ENCODE measurements at regions not wholly inside any gene's neighbourhood (a gene's known extent, or its start where the extent isn't known, plus 50 kb on each side); places are given as distances from the start of the nearest gene placed in this dataset.
A peak's percentile ranks its signal among the peaks of the same experiment; 100 is the strongest.

GRCh38 chr3:193932576-193932975 lies 203.4 kb upstream of the HES1 start:
- H3K27ac ChIP-seq = no peak overlapping the region
- H3K36me3 ChIP-seq (ENCODE audit: control insufficient read depth, insufficient read depth, low read length) = no peaks in the 10 kb centered on the region
- no peak for TF ChIP-seq CTCF (IDR thresholded peaks at IDR 0.05)
- H3K4me3 ChIP-seq (ENCODE audit: low read depth, low read length) = no peak overlapping the region
- H3K27me3 ChIP-seq (ENCODE audit: control insufficient read depth, insufficient read depth, low read length) = no peaks in the 10 kb centered on the region
- H3K9ac ChIP-seq = no peak overlapping the region
- H3K4me2 ChIP-seq (ENCODE audit: low read length) = no peak overlapping the region
- H3K4me1 ChIP-seq = no peaks in the 10 kb centered on the region
- H2AFZ ChIP-seq = no peak overlapping the region
- H3K9me3 ChIP-seq (ENCODE audit: control insufficient read depth, low read length) = no peaks in the 10 kb centered on the region
- H3K79me2 ChIP-seq = no peaks in the 10 kb centered on the region

- H3K27me3 ChIP-seq (ENCODE audit: control insufficient read depth, insufficient read depth, low read length) = no peaks in the 10 kb centered on the region
- H3K9me3 ChIP-seq (ENCODE audit: control insufficient read depth, low read length) = no peaks in the 10 kb centered on the region
- H3K4me3 ChIP-seq (ENCODE audit: low read depth, low read length) = no peak overlapping the region
- no peak overlapping the region for H3K27ac ChIP-seq
- TF ChIP-seq CTCF (IDR thresholded peaks at IDR 0.05) = no peak
- no peak overlapping the region for H2AFZ ChIP-seq
- no peaks in the 10 kb centered on the region for H3K36me3 ChIP-seq (ENCODE audit: control insufficient read depth, insufficient read depth, low read length)
- no peaks in the 10 kb centered on the region for H3K4me1 ChIP-seq
- no peak overlapping the region for H3K4me2 ChIP-seq (ENCODE audit: low read length)
- H3K79me2 ChIP-seq = no peaks in the 10 kb centered on the region
- H3K9ac ChIP-seq = no peak overlapping the region
These were observed 202.5 kb upstream of the HES1 start for GRCh38 chr3:193933451-193933850.

GRCh38 chr3:193935916-193936315 lies 200.0 kb upstream of the HES1 start:
- Histone ChIP-seq H3K27me3 (ENCODE audit: control insufficient read depth, insufficient read depth, low read length) (no peaks in the 10 kb centered on the region), H3K9me3 (ENCODE audit: control insufficient read depth, low read length) (no peaks in the 10 kb centered on the region), H3K4me1 (peaks cover 7% of the 10 kb centered on the region), H3K36me3 (ENCODE audit: control insufficient read depth, insufficient read depth, low read length) (no peaks in the 10 kb centered on the region), H3K79me2 (no peaks in the 10 kb centered on the region), H3K4me2 (ENCODE audit: low read length) (no peak overlapping the region), H3K9ac (no peak overlapping the region), H3K27ac (no peak overlapping the region), H2AFZ (no peak overlapping the region), H3K4me3 (ENCODE audit: low read depth, low read length) (no peak overlapping the region)
- TF ChIP-seq CTCF (IDR thresholded peaks at IDR 0.05) = no peak

GRCh38 chr3:193938613-193939012 lies 197.3 kb upstream of the HES1 start:
- no peaks in the 10 kb centered on the region for H3K27me3 ChIP-seq (ENCODE audit: control insufficient read depth, insufficient read depth, low read length)
- H3K4me2 ChIP-seq (ENCODE audit: low read length) = no peak overlapping the region
- H3K27ac ChIP-seq = no peak overlapping the region
- H3K4me1 ChIP-seq = peaks cover 13% of the 10 kb centered on the region
- no peaks in the 10 kb centered on the region for H3K36me3 ChIP-seq (ENCODE audit: control insufficient read depth, insufficient read depth, low read length)
- no peak for TF ChIP-seq CTCF (IDR thresholded peaks at IDR 0.05)
- H2AFZ ChIP-seq = no peak overlapping the region
- no peak overlapping the region for H3K4me3 ChIP-seq (ENCODE audit: low read depth, low read length)
- H3K9ac ChIP-seq = no peak overlapping the region
- no peaks in the 10 kb centered on the region for H3K79me2 ChIP-seq
- H3K9me3 ChIP-seq (ENCODE audit: control insufficient read depth, low read length) = no peaks in the 10 kb centered on the region

- Histone ChIP-seq H3K79me2 (no peaks in the 10 kb centered on the region), H3K4me2 (ENCODE audit: low read length) (no peak overlapping the region), H3K4me3 (ENCODE audit: low read depth, low read length) (no peak overlapping the region), H3K4me1 (peaks cover 13% of the 10 kb centered on the region), H3K27ac (no peak overlapping the region), H3K9ac (no peak overlapping the region), H3K9me3 (ENCODE audit: control insufficient read depth, low read length) (no peaks in the 10 kb centered on the region), H3K36me3 (ENCODE audit: control insufficient read depth, insufficient read depth, low read length) (no peaks in the 10 kb centered on the region), H3K27me3 (ENCODE audit: control insufficient read depth, insufficient read depth, low read length) (no peaks in the 10 kb centered on the region), H2AFZ (no peak overlapping the region)
- peak; percentile 1 for TF ChIP-seq CTCF (IDR thresholded peaks at IDR 0.05)
These were observed 196.4 kb upstream of the HES1 start for GRCh38 chr3:193939527-193939926.
